ENCODE measurements at regions not wholly inside any gene's neighbourhood (a gene's known extent, or its start where the extent isn't known, plus 50 kb on each side); places are given as distances from the start of the nearest gene placed in this dataset.

- no peak for TF ChIP-seq POLR2A (IDR thresholded peaks at IDR 0.05; ENCODE audit: low read depth, low read length)
- FAIRE-seq (no peak), DNase-seq (ENCODE audit: insufficient read length, low spot score) (no peak)
These were observed 242.2 kb upstream of the CHRNA7 start for GRCh38 chr15:31788104-31788503.

GRCh38 chr15:31792611-31793199 lies 237.6 kb upstream of the CHRNA7 start:
- TF ChIP-seq POLR2A (IDR thresholded peaks at IDR 0.05; ENCODE audit: low read depth, low read length): no peak
- FAIRE-seq: no peak
- DNase-seq (ENCODE audit: insufficient read length, low spot score): no peak

- FAIRE-seq: no peak
- DNase-seq (ENCODE audit: insufficient read length, low spot score): no peak
- no peak for TF ChIP-seq POLR2A (IDR thresholded peaks at IDR 0.05; ENCODE audit: low read depth, low read length)
These were observed 231.0 kb upstream of the CHRNA7 start for GRCh38 chr15:31799319-31799714.

- DNase-seq (ENCODE audit: insufficient read length, low spot score) (no peak), FAIRE-seq (no peak)
- TF ChIP-seq POLR2A (IDR thresholded peaks at IDR 0.05; ENCODE audit: low read depth, low read length): no peak
These were observed 230.5 kb upstream of the CHRNA7 start for GRCh38 chr15:31799715-31800321.

- no peak for DNase-seq (ENCODE audit: insufficient read length, low spot score)
- FAIRE-seq: no peak
- TF ChIP-seq POLR2A (IDR thresholded peaks at IDR 0.05; ENCODE audit: low read depth, low read length): no peak
These were observed 229.2 kb upstream of the CHRNA7 start for GRCh38 chr15:31801152-31801551.

- no peak for DNase-seq (ENCODE audit: insufficient read length, low spot score)
- no peak for FAIRE-seq
- no peak for TF ChIP-seq POLR2A (IDR thresholded peaks at IDR 0.05; ENCODE audit: low read depth, low read length)
These were observed 227.6 kb upstream of the CHRNA7 start for GRCh38 chr15:31802761-31803160.

- no peak for FAIRE-seq
- no peak for DNase-seq (ENCODE audit: insufficient read length, low spot score)
- no peak for TF ChIP-seq POLR2A (IDR thresholded peaks at IDR 0.05; ENCODE audit: low read depth, low read length)
These were observed 226.9 kb upstream of the CHRNA7 start for GRCh38 chr15:31803388-31803884.

GRCh38 chr15:31805090-31805662 lies 225.1 kb upstream of the CHRNA7 start:
- no peak for FAIRE-seq
- TF ChIP-seq POLR2A (IDR thresholded peaks at IDR 0.05; ENCODE audit: low read depth, low read length): no peak
- DNase-seq (ENCODE audit: insufficient read length, low spot score): no peak

- FAIRE-seq (no peak), DNase-seq (ENCODE audit: insufficient read length, low spot score) (no peak)
- TF ChIP-seq POLR2A (IDR thresholded peaks at IDR 0.05; ENCODE audit: low read depth, low read length): no peak
These were observed 224.2 kb upstream of the CHRNA7 start for GRCh38 chr15:31806106-31806505.

GRCh38 chr15:31811641-31812040 lies 218.7 kb upstream of the CHRNA7 start:
- FAIRE-seq (no peak), DNase-seq (ENCODE audit: insufficient read length, low spot score) (no peak)
- no peak for TF ChIP-seq POLR2A (IDR thresholded peaks at IDR 0.05; ENCODE audit: low read depth, low read length)

GRCh38 chr15:31814082-31814481 lies 216.2 kb upstream of the CHRNA7 start:
- DNase-seq (ENCODE audit: insufficient read length, low spot score) (no peak), FAIRE-seq (no peak)

GRCh38 chr15:31815411-31816155 lies 214.7 kb upstream of the CHRNA7 start:
- no peak for TF ChIP-seq POLR2A (IDR thresholded peaks at IDR 0.05; ENCODE audit: low read depth, low read length)
- DNase-seq (ENCODE audit: insufficient read length, low spot score): no peak
- no peak for FAIRE-seq

More at GRCh38 chr15:31814082-31814481, 216.2 kb upstream of the CHRNA7 start:
- no peak for TF ChIP-seq POLR2A (IDR thresholded peaks at IDR 0.05; ENCODE audit: low read depth, low read length)

- TF ChIP-seq POLR2A (IDR thresholded peaks at IDR 0.05; ENCODE audit: low read depth, low read length): no peak
- no peak for FAIRE-seq
- DNase-seq (ENCODE audit: insufficient read length, low spot score): no peak
These were observed 207.9 kb upstream of the CHRNA7 start for GRCh38 chr15:31822463-31822862.

GRCh38 chr15:31824024-31824423 lies 206.3 kb upstream of the CHRNA7 start:
- TF ChIP-seq POLR2A (IDR thresholded peaks at IDR 0.05; ENCODE audit: low read depth, low read length): no peak
- FAIRE-seq: no peak
- no peak for DNase-seq (ENCODE audit: insufficient read length, low spot score)
